DMS 273 (cell line): ENCODE measurements at regions not wholly inside any gene's neighbourhood (a gene's known extent, or its start where the extent isn't known, plus 50 kb on each side); places are given as distances from the start of the nearest gene placed in this dataset.

Source experiments
- DNase-seq: peaks from one replicate; lab custom pipeline; 2025; ENCODE audit not compliant: unreplicated experiment; lab: John Stamatoyannopoulos, UW

GRCh38 chr12:93323625-93324329 lies 53.9 kb upstream of the NUDT4 start:
- no peak for DNase-seq

- no peak for DNase-seq
Measured at GRCh38 chr12:93325855-93326254, 51.9 kb upstream of the NUDT4 start.
